ENCODE measurements at regions not wholly inside any gene's neighbourhood (a gene's known extent, or its start where the extent isn't known, plus 50 kb on each side); places are given as distances from the start of the nearest gene placed in this dataset.
"Not testable (repeated sequence)": the region's sequence is repeated elsewhere in the genome, so short reads cannot be mapped to it uniquely, and the experiment has no call there.

- no peaks in the 10 kb centered on the region for H3K9me3 ChIP-seq (ENCODE audit: control insufficient read depth, low read depth, low read length)
- no peaks in the 10 kb centered on the region for H3K36me3 ChIP-seq (ENCODE audit: control insufficient read depth, low read depth, low read length)
- H3K9ac ChIP-seq (ENCODE audit: low read length), result no peak overlapping the region
- no peaks in the 10 kb centered on the region for H3K27me3 ChIP-seq (ENCODE audit: control insufficient read depth, insufficient read depth, low read length)
- no peak overlapping the region for H3K4me3 ChIP-seq (ENCODE audit: low read length)
- H3K4me1 ChIP-seq (ENCODE audit: control insufficient read depth, low read depth, low read length), result no peaks in the 10 kb centered on the region
- no peak overlapping the region for H3K27ac ChIP-seq (ENCODE audit: low read length)
These were observed 196.4 kb downstream of the ANKRD7 start for GRCh38 chr7:118420888-118421287.

- Histone ChIP-seq H3K36me3 (ENCODE audit: control insufficient read depth, low read depth, low read length) (no peaks in the 10 kb centered on the region), H3K27me3 (ENCODE audit: control insufficient read depth, insufficient read depth, low read length) (no peaks in the 10 kb centered on the region), H3K9me3 (ENCODE audit: control insufficient read depth, low read depth, low read length) (no peaks in the 10 kb centered on the region), H3K4me3 (ENCODE audit: low read length) (no peak overlapping the region), H3K4me1 (ENCODE audit: control insufficient read depth, low read depth, low read length) (no peaks in the 10 kb centered on the region), H3K27ac (ENCODE audit: low read length) (no peak overlapping the region), H3K9ac (ENCODE audit: low read length) (no peak overlapping the region)
These were observed 204.6 kb downstream of the ANKRD7 start for GRCh38 chr7:118429141-118429540.

- no peak overlapping the region for H3K27ac ChIP-seq (ENCODE audit: low read length)
- peaks cover 4% of the 10 kb centered on the region for H3K9me3 ChIP-seq (ENCODE audit: control insufficient read depth, low read depth, low read length)
- H3K27me3 ChIP-seq (ENCODE audit: control insufficient read depth, insufficient read depth, low read length), result no peaks in the 10 kb centered on the region
- no peaks in the 10 kb centered on the region for H3K36me3 ChIP-seq (ENCODE audit: control insufficient read depth, low read depth, low read length)
- H3K4me1 ChIP-seq (ENCODE audit: control insufficient read depth, low read depth, low read length), result peaks cover 5% of the 10 kb centered on the region
- no peak overlapping the region for H3K4me3 ChIP-seq (ENCODE audit: low read length)
- H3K9ac ChIP-seq (ENCODE audit: low read length), result no peak overlapping the region
These were observed 212.2 kb downstream of the ANKRD7 start for GRCh38 chr7:118436663-118437062.

- H3K4me1 ChIP-seq (ENCODE audit: control insufficient read depth, low read depth, low read length); H3K27me3 ChIP-seq (ENCODE audit: control insufficient read depth, insufficient read depth, low read length); H3K9me3 ChIP-seq (ENCODE audit: control insufficient read depth, low read depth, low read length); H3K36me3 ChIP-seq (ENCODE audit: control insufficient read depth, low read depth, low read length); H3K27ac ChIP-seq (ENCODE audit: low read length); H3K9ac ChIP-seq (ENCODE audit: low read length); H3K4me3 ChIP-seq (ENCODE audit: low read length): not testable (repeated sequence)
These were observed 224.5 kb downstream of the ANKRD7 start for GRCh38 chr7:118449030-118449429.

GRCh38 chr7:118449797-118450567, 225.5 kb downstream of the ANKRD7 start:
- no peaks in the 10 kb centered on the region for H3K9me3 ChIP-seq (ENCODE audit: control insufficient read depth, low read depth, low read length)
- H3K9ac ChIP-seq (ENCODE audit: low read length), result no peak overlapping the region
- H3K4me1 ChIP-seq (ENCODE audit: control insufficient read depth, low read depth, low read length), result no peaks in the 10 kb centered on the region
- no peaks in the 10 kb centered on the region for H3K27me3 ChIP-seq (ENCODE audit: control insufficient read depth, insufficient read depth, low read length)
- no peak overlapping the region for H3K27ac ChIP-seq (ENCODE audit: low read length)
- H3K36me3 ChIP-seq (ENCODE audit: control insufficient read depth, low read depth, low read length), result no peaks in the 10 kb centered on the region
- H3K4me3 ChIP-seq (ENCODE audit: low read length), result no peak overlapping the region

- Histone ChIP-seq H3K9me3 (ENCODE audit: control insufficient read depth, low read depth, low read length) (no peaks in the 10 kb centered on the region), H3K4me1 (ENCODE audit: control insufficient read depth, low read depth, low read length) (no peaks in the 10 kb centered on the region), H3K27me3 (ENCODE audit: control insufficient read depth, insufficient read depth, low read length) (no peaks in the 10 kb centered on the region), H3K4me3 (ENCODE audit: low read length) (no peak overlapping the region), H3K27ac (ENCODE audit: low read length) (no peak overlapping the region), H3K36me3 (ENCODE audit: control insufficient read depth, low read depth, low read length) (no peaks in the 10 kb centered on the region), H3K9ac (ENCODE audit: low read length) (no peak overlapping the region)
These were observed 227.6 kb downstream of the ANKRD7 start for GRCh38 chr7:118452128-118452527.

GRCh38 chr7:118467381-118467780, 242.9 kb downstream of the ANKRD7 start:
- Histone ChIP-seq H3K27me3 (ENCODE audit: control insufficient read depth, insufficient read depth, low read length) (no peaks in the 10 kb centered on the region), H3K9ac (ENCODE audit: low read length) (no peak overlapping the region), H3K4me1 (ENCODE audit: control insufficient read depth, low read depth, low read length) (no peaks in the 10 kb centered on the region), H3K9me3 (ENCODE audit: control insufficient read depth, low read depth, low read length) (no peaks in the 10 kb centered on the region), H3K4me3 (ENCODE audit: low read length) (no peak overlapping the region), H3K36me3 (ENCODE audit: control insufficient read depth, low read depth, low read length) (no peaks in the 10 kb centered on the region), H3K27ac (ENCODE audit: low read length) (no peak overlapping the region)

- H3K9me3 ChIP-seq (ENCODE audit: control insufficient read depth, low read depth, low read length), result no peaks in the 10 kb centered on the region
- no peak overlapping the region for H3K9ac ChIP-seq (ENCODE audit: low read length)
- H3K4me3 ChIP-seq (ENCODE audit: low read length), result no peak overlapping the region
- H3K4me1 ChIP-seq (ENCODE audit: control insufficient read depth, low read depth, low read length), result no peaks in the 10 kb centered on the region
- no peaks in the 10 kb centered on the region for H3K36me3 ChIP-seq (ENCODE audit: control insufficient read depth, low read depth, low read length)
- no peak overlapping the region for H3K27ac ChIP-seq (ENCODE audit: low read length)
- H3K27me3 ChIP-seq (ENCODE audit: control insufficient read depth, insufficient read depth, low read length), result no peaks in the 10 kb centered on the region
These were observed 248.1 kb downstream of the ANKRD7 start for GRCh38 chr7:118472581-118472980.

GRCh38 chr7:118473271-118473670, 248.8 kb downstream of the ANKRD7 start:
- Histone ChIP-seq H3K4me1 (ENCODE audit: control insufficient read depth, low read depth, low read length) (no peaks in the 10 kb centered on the region), H3K27me3 (ENCODE audit: control insufficient read depth, insufficient read depth, low read length) (no peaks in the 10 kb centered on the region), H3K36me3 (ENCODE audit: control insufficient read depth, low read depth, low read length) (no peaks in the 10 kb centered on the region), H3K4me3 (ENCODE audit: low read length) (no peak overlapping the region), H3K27ac (ENCODE audit: low read length) (no peak overlapping the region), H3K9me3 (ENCODE audit: control insufficient read depth, low read depth, low read length) (no peaks in the 10 kb centered on the region), H3K9ac (ENCODE audit: low read length) (no peak overlapping the region)

GRCh38 chr7:118476036-118476435, 251.5 kb downstream of the ANKRD7 start:
- Histone ChIP-seq H3K4me1 (ENCODE audit: control insufficient read depth, low read depth, low read length) (no peaks in the 10 kb centered on the region), H3K9me3 (ENCODE audit: control insufficient read depth, low read depth, low read length) (peaks cover under 1% of the 10 kb centered on the region), H3K36me3 (ENCODE audit: control insufficient read depth, low read depth, low read length) (no peaks in the 10 kb centered on the region), H3K27me3 (ENCODE audit: control insufficient read depth, insufficient read depth, low read length) (no peaks in the 10 kb centered on the region), H3K9ac (ENCODE audit: low read length) (no peak overlapping the region), H3K27ac (ENCODE audit: low read length) (no peak overlapping the region), H3K4me3 (ENCODE audit: low read length) (no peak overlapping the region)

- no peak overlapping the region for H3K4me3 ChIP-seq (ENCODE audit: low read length)
- H3K4me1 ChIP-seq (ENCODE audit: control insufficient read depth, low read depth, low read length), result no peaks in the 10 kb centered on the region
- no peak overlapping the region for H3K9ac ChIP-seq (ENCODE audit: low read length)
- H3K9me3 ChIP-seq (ENCODE audit: control insufficient read depth, low read depth, low read length), result peaks cover 6% of the 10 kb centered on the region
- no peak overlapping the region for H3K27ac ChIP-seq (ENCODE audit: low read length)
- no peaks in the 10 kb centered on the region for H3K36me3 ChIP-seq (ENCODE audit: control insufficient read depth, low read depth, low read length)
- no peaks in the 10 kb centered on the region for H3K27me3 ChIP-seq (ENCODE audit: control insufficient read depth, insufficient read depth, low read length)
These were observed 252.5 kb downstream of the ANKRD7 start for GRCh38 chr7:118477036-118477435.

- H3K27me3 ChIP-seq (ENCODE audit: control insufficient read depth, insufficient read depth, low read length), result no peaks in the 10 kb centered on the region
- H3K36me3 ChIP-seq (ENCODE audit: control insufficient read depth, low read depth, low read length), result no peaks in the 10 kb centered on the region
- peaks cover 6% of the 10 kb centered on the region for H3K9me3 ChIP-seq (ENCODE audit: control insufficient read depth, low read depth, low read length)
- H3K9ac ChIP-seq (ENCODE audit: low read length), result no peak overlapping the region
- H3K27ac ChIP-seq (ENCODE audit: low read length), result no peak overlapping the region
- no peak overlapping the region for H3K4me3 ChIP-seq (ENCODE audit: low read length)
- no peaks in the 10 kb centered on the region for H3K4me1 ChIP-seq (ENCODE audit: control insufficient read depth, low read depth, low read length)
These were observed 253.7 kb downstream of the ANKRD7 start for GRCh38 chr7:118478236-118478635.

Data from iPS-18a (cell line).